Osteoblast (primary cell): ENCODE measurements at regions not wholly inside any gene's neighbourhood (a gene's known extent, or its start where the extent isn't known, plus 50 kb on each side); places are given as distances from the start of the nearest gene placed in this dataset.

Source experiments
- DNase-seq: peaks from one replicate; pipeline ENCODE4 v3.0.0; 2011; ENCODE audit warnings: low spot score, mixed read lengths; ENCODE audit not compliant: insufficient read length; ENCODE audit errors: missing footprints
- H2AFZ ChIP-seq: 2 replicates; pipeline ENCODE4 v1.6.0; 2011; ENCODE audit warnings: mild to moderate bottlenecking, low read length
- H3K27ac ChIP-seq: 2 replicates; pipeline ENCODE4 v1.5.1; 2011; ENCODE audit warnings: mild to moderate bottlenecking, low read depth, low read length, moderate library complexity
- H3K27me3 ChIP-seq: 2 replicates; pipeline ENCODE4 v1.6.0; 2012; ENCODE audit warnings: mild to moderate bottlenecking, control low read depth, inconsistent platforms, low read length, moderate library complexity; ENCODE audit not compliant: insufficient read depth
- H3K36me3 ChIP-seq: 2 replicates; pipeline ENCODE4 v1.5.1; 2011; ENCODE audit warnings: mild to moderate bottlenecking, low read length, control low read depth, moderate library complexity; ENCODE audit not compliant: insufficient read depth
- H3K4me1 ChIP-seq: 2 replicates; pipeline ENCODE4 v1.5.1; 2011; ENCODE audit warnings: mild to moderate bottlenecking, low read length, control low read depth, moderate library complexity; ENCODE audit not compliant: insufficient read depth
- H3K4me2 ChIP-seq: 2 replicates; pipeline ENCODE4 v1.6.0; 2011; ENCODE audit warnings: mild to moderate bottlenecking, low read length; ENCODE audit not compliant: insufficient read depth
- H3K4me3 ChIP-seq: fragments of 200-600 bp; sonication (generic); 3 replicates; pipeline ENCODE4 v1.5.1; 2012; ENCODE audit warnings: mild to moderate bottlenecking, low read length, inconsistent platforms; ENCODE audit not compliant: insufficient read depth
- H3K79me2 ChIP-seq: 2 replicates; pipeline ENCODE4 v1.6.0; 2012; ENCODE audit warnings: mild to moderate bottlenecking, low read length, control low read depth, inconsistent platforms; ENCODE audit not compliant: insufficient read depth
- H3K9me3 ChIP-seq: 2 replicates; pipeline ENCODE4 v1.5.1; 2011; ENCODE audit warnings: low read depth, low read length, control low read depth
- H4K20me1 ChIP-seq: 2 replicates; pipeline ENCODE4 v1.6.0; 2012; ENCODE audit warnings: mild to moderate bottlenecking, low read length, control low read depth; ENCODE audit not compliant: insufficient read depth
- CTCF ChIP-seq: IDR thresholded peaks from 2 replicates; pipeline ENCODE4 v1.5.1; 2011; ENCODE audit warnings: mild to moderate bottlenecking, low read depth, low read length, moderate library complexity; ENCODE audit errors: extremely low read depth

- H3K9me3 ChIP-seq: no peaks in the 10 kb centered on the region
- H3K4me2 ChIP-seq: no peak overlapping the region
- DNase-seq: no peak
- no peaks in the 10 kb centered on the region for H3K4me1 ChIP-seq
- TF ChIP-seq CTCF: no peak
- no peaks in the 10 kb centered on the region for H3K27me3 ChIP-seq
- H4K20me1 ChIP-seq: no peaks in the 10 kb centered on the region
- no peaks in the 10 kb centered on the region for H3K79me2 ChIP-seq
- no peak overlapping the region for H3K4me3 ChIP-seq
- no peaks in the 10 kb centered on the region for H3K36me3 ChIP-seq
- H2AFZ ChIP-seq: no peak overlapping the region
- no peak overlapping the region for H3K27ac ChIP-seq
Observed at GRCh38 chr10:111440501-111440900, 363.7 kb downstream of the ADRA2A start.

- Histone ChIP-seq H2AFZ (no peak overlapping the region), H3K4me1 (no peaks in the 10 kb centered on the region), H3K27ac (no peak overlapping the region), H3K4me2 (no peak overlapping the region), H3K36me3 (no peaks in the 10 kb centered on the region), H4K20me1 (no peaks in the 10 kb centered on the region), H3K9me3 (no peaks in the 10 kb centered on the region), H3K4me3 (no peak overlapping the region), H3K27me3 (no peaks in the 10 kb centered on the region), H3K79me2 (no peaks in the 10 kb centered on the region)
- no peak for DNase-seq
- TF ChIP-seq CTCF: no peak
Observed at GRCh38 chr10:111445667-111446066, 368.8 kb downstream of the ADRA2A start.

- Histone ChIP-seq H2AFZ (no peak overlapping the region), H3K9me3 (no peaks in the 10 kb centered on the region), H3K27me3 (no peaks in the 10 kb centered on the region), H3K4me1 (no peaks in the 10 kb centered on the region), H3K4me2 (no peak overlapping the region), H3K4me3 (no peak overlapping the region), H3K36me3 (no peaks in the 10 kb centered on the region), H3K79me2 (no peaks in the 10 kb centered on the region), H3K27ac (no peak overlapping the region), H4K20me1 (no peaks in the 10 kb centered on the region)
- TF ChIP-seq CTCF: no peak
- DNase-seq: no peak
Observed at GRCh38 chr10:111446966-111447365, 370.1 kb downstream of the ADRA2A start.

- no peaks in the 10 kb centered on the region for H3K4me1 ChIP-seq
- no peaks in the 10 kb centered on the region for H3K36me3 ChIP-seq
- no peak overlapping the region for H3K4me3 ChIP-seq
- DNase-seq: no peak
- no peak for TF ChIP-seq CTCF
- no peak overlapping the region for H3K27ac ChIP-seq
- H3K9me3 ChIP-seq: no peaks in the 10 kb centered on the region
- no peaks in the 10 kb centered on the region for H4K20me1 ChIP-seq
- H3K27me3 ChIP-seq: no peaks in the 10 kb centered on the region
- H3K4me2 ChIP-seq: no peak overlapping the region
- no peaks in the 10 kb centered on the region for H3K79me2 ChIP-seq
- no peak overlapping the region for H2AFZ ChIP-seq
Observed at GRCh38 chr10:111452153-111452552, 375.3 kb downstream of the ADRA2A start.
